Sigmoid colon (tissue), 6 donors: ENCODE measurements at regions not wholly inside any gene's neighbourhood (a gene's known extent, or its start where the extent isn't known, plus 50 kb on each side); places are given as distances from the start of the nearest gene placed in this dataset.

Experiments
- DNase-seq: peaks from one replicate; pipeline ENCODE4 v3.0.0-alpha.2; 2019
- H3K27ac ChIP-seq, 4 donors: fragments of 200-600 bp; sonication (generic); one replicate each; pipeline ENCODE4 v1.5.1; 2016 to 2019; ENCODE audit warnings: mild to moderate bottlenecking in 1 of 4
- H3K27me3 ChIP-seq, 3 donors: fragments of 200-600 bp; sonication (generic); one replicate each; pipeline ENCODE4 v1.5.1; 2019; ENCODE audit warnings: mild to moderate bottlenecking in 1 of 3
- H3K36me3 ChIP-seq, 4 donors: fragments of 200-600 bp; sonication (generic); one replicate each; pipeline ENCODE4 v1.5.1; 2016 to 2019
- H3K4me1 ChIP-seq, 4 donors: fragments of 200-600 bp; sonication (generic); one replicate each; pipeline ENCODE4 v1.5.1; 2017 to 2019
- H3K4me3 ChIP-seq, 4 donors: fragments of 200-600 bp; sonication (generic); one replicate each; pipeline ENCODE4 v1.5.1; 2017 to 2019; ENCODE audit warnings: mild to moderate bottlenecking in 2 of 4, moderate library complexity in 1 of 4
- H3K9me3 ChIP-seq, 4 donors: fragments of 200-600 bp in 3 of 4; sonication (generic) in 3 of 4; one replicate each; pipeline versions ENCODE4 v1.5.1 to v1.6.1; 2013 to 2019
- CTCF ChIP-seq, 4 experiments: fragments of 450-650 bp in 3 of 4; fragments of 200-600 bp in 1 of 4; IDR thresholded peaks; one replicate each; pipeline ENCODE4 v1.5.1; 2016 to 2019; ENCODE audit warnings: antibody characterized with exemption in 4 of 4, mild to moderate bottlenecking in 3 of 4, moderate library complexity in 2 of 4
- EP300 ChIP-seq, 4 donors: sonication (generic); formaldehyde crosslinking; IDR thresholded peaks; one replicate each; pipeline ENCODE4 v1.6.1; 2017; ENCODE audit warnings: antibody characterized with exemption in 4 of 4
- POLR2A ChIP-seq, 2 donors: fragments of 450-650 bp; IDR thresholded peaks; one replicate each; pipeline ENCODE4 v1.6.1; 2016; ENCODE audit warnings: antibody characterized with exemption in 2 of 2, mild to moderate bottlenecking in 2 of 2, moderate library complexity in 2 of 2
- POLR2AphosphoS5 ChIP-seq, 4 donors: sonication (generic); formaldehyde crosslinking; IDR thresholded peaks; one replicate each; pipeline ENCODE4 v1.6.1; 2017; ENCODE audit warnings: antibody characterized with exemption in 4 of 4
- WGBS, 2 donors: extraction: QIAGEN DNeasy Blood & Tissue Kit; methylation state at CpG; one replicate each; pipeline ENCODE4 v1.1.7; 2013; 5-methylcytosine and 5-hydroxymethylcytosine counted together
- intact Hi-C: fragments of 100-400 bp; cut with DNase I; formaldehyde crosslinking; loops from one replicate; pipeline ENCODE4 v1.15.1; 2023
- donor health status: healthy with polysubstance abuse.
- donor health status: healthy.

- no peaks in the 10 kb centered on the region for H3K9me3 ChIP-seq
- no peak overlapping the region for H3K27ac ChIP-seq
- H3K27me3 ChIP-seq = no peaks in the 10 kb centered on the region
- H3K36me3 ChIP-seq = no peaks in the 10 kb centered on the region
- TF ChIP-seq POLR2AphosphoS5 (IDR thresholded peaks at IDR 0.05) (no peak), CTCF (IDR thresholded peaks at IDR 0.05) (no peak), POLR2A (IDR thresholded peaks at IDR 0.05) (no peak), EP300 (IDR thresholded peaks at IDR 0.05) (no peak)
- WGBS, 2 donors = 78 to 81% methylated on average over 6 of the region's 6 CpGs
- DNase-seq = no peak
- H3K4me3 ChIP-seq = no peak overlapping the region
- intact Hi-C loops = no loop called here
- H3K4me1 ChIP-seq = no peaks in the 10 kb centered on the region
These were observed 341.0 kb downstream of the IRX2 start for GRCh38 chr5:2410451-2410850.

GRCh38 chr5:2403296-2403695, 348.2 kb downstream of the IRX2 start:
- H3K4me3 ChIP-seq = no peak overlapping the region
- H3K9me3 ChIP-seq = no peaks in the 10 kb centered on the region
- no peaks in the 10 kb centered on the region for H3K4me1 ChIP-seq
- H3K27me3 ChIP-seq = no peaks in the 10 kb centered on the region
- no peaks in the 10 kb centered on the region for H3K36me3 ChIP-seq
- no peak for DNase-seq
- 38 to 69% methylated on average over 1 of the region's 1 CpG for WGBS, 2 donors
- no peak overlapping the region for H3K27ac ChIP-seq
- TF ChIP-seq POLR2A (IDR thresholded peaks at IDR 0.05) (no peak), EP300 (IDR thresholded peaks at IDR 0.05) (no peak), CTCF (IDR thresholded peaks at IDR 0.05) (no peak), POLR2AphosphoS5 (IDR thresholded peaks at IDR 0.05) (no peak)
- intact Hi-C loops = no loop called here

GRCh38 chr5:2399804-2400203, 351.7 kb downstream of the IRX2 start:
- Histone ChIP-seq H3K9me3 (no peaks in the 10 kb centered on the region), H3K4me3 (no peak overlapping the region), H3K36me3 (no peaks in the 10 kb centered on the region), H3K4me1 (no peaks in the 10 kb centered on the region), H3K27ac (no peak overlapping the region), H3K27me3 (no peaks in the 10 kb centered on the region)
- intact Hi-C loops = no loop called here
- TF ChIP-seq POLR2A (IDR thresholded peaks at IDR 0.05) = no peak
- no peak for TF ChIP-seq EP300 (IDR thresholded peaks at IDR 0.05)
- no peak for TF ChIP-seq CTCF (IDR thresholded peaks at IDR 0.05)
- TF ChIP-seq POLR2AphosphoS5 (IDR thresholded peaks at IDR 0.05) = no peak
- WGBS, 2 donors = 71 to 76% methylated on average over 7 of the region's 7 CpGs
- no peak for DNase-seq

- Histone ChIP-seq H3K9me3 (no peaks in the 10 kb centered on the region), H3K27ac (no peak overlapping the region), H3K4me3 (no peak overlapping the region), H3K27me3 (no peaks in the 10 kb centered on the region), H3K36me3 (no peaks in the 10 kb centered on the region), H3K4me1 (no peaks in the 10 kb centered on the region)
- WGBS, 2 donors = 51 to 69% methylated on average over 4 of the region's 4 CpGs
- intact Hi-C loops = no loop called here
- DNase-seq = no peak
- no peak for TF ChIP-seq POLR2A (IDR thresholded peaks at IDR 0.05)
- TF ChIP-seq POLR2AphosphoS5 (IDR thresholded peaks at IDR 0.05) = no peak
- TF ChIP-seq CTCF (IDR thresholded peaks at IDR 0.05) = no peak
- no peak for TF ChIP-seq EP300 (IDR thresholded peaks at IDR 0.05)
These were observed 352.4 kb downstream of the IRX2 start for GRCh38 chr5:2399096-2399495.

- TF ChIP-seq POLR2AphosphoS5 (IDR thresholded peaks at IDR 0.05) = no peak
- TF ChIP-seq POLR2A (IDR thresholded peaks at IDR 0.05) = no peak
- TF ChIP-seq CTCF (IDR thresholded peaks at IDR 0.05) = no peak
- no peak for TF ChIP-seq EP300 (IDR thresholded peaks at IDR 0.05)
- WGBS, 2 donors = 75 to 86% methylated on average over 7 of the region's 7 CpGs
These were observed 357.9 kb downstream of the IRX2 start for GRCh38 chr5:2393556-2393955.

More at GRCh38 chr5:2393556-2393955, 357.9 kb downstream of the IRX2 start:
- Histone ChIP-seq H3K27me3 (peaks cover 0 to 4% (median 0%) of the 10 kb centered on the region in 3 donors), H3K27ac (no peak overlapping the region), H3K36me3 (no peaks in the 10 kb centered on the region), H3K4me3 (no peak overlapping the region), H3K9me3 (no peaks in the 10 kb centered on the region), H3K4me1 (no peaks in the 10 kb centered on the region)
- intact Hi-C loops = no loop called here
- no peak for DNase-seq
